GM21367 (cell line): ENCODE measurements at regions not wholly inside any gene's neighbourhood (a gene's known extent, or its start where the extent isn't known, plus 50 kb on each side); places are given as distances from the start of the nearest gene placed in this dataset.
"Not testable (repeated sequence)": the region's sequence is repeated elsewhere in the genome, so short reads cannot be mapped to it uniquely, and the experiment has no call there.

Experiments
- ATAC-seq: cut with Tn5 transposase; IDR thresholded peaks from one replicate; pipeline ENCODE4 v1.9.1; 2021; ENCODE audit not compliant: unreplicated experiment

- ATAC-seq = not testable (repeated sequence)
These were observed 146.9 kb upstream of the APOOL start for GRCh38 chrX:84856791-84857190.

DNA sequence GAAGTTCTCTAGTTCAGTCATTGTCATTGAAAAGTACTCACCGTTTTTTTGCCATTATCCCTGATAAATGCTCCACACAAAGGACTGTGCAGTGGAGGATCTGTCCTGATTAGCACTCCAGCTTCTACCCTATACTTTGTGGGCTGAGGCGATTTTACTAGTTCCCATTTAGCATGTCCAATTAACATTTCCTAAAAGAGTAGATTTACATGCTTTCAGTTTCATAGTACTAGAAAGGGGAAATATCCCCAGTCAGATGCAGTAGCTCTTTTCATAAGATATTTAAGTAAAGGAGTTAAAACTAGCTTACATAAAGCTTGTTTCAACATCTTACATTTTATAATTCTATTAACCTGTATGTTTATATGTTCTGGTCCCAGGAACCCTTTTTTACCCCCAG is 144.9 kb upstream of the APOOL start:
- not testable (repeated sequence) for ATAC-seq

GRCh38 chrX:84865113-84865512 is 138.6 kb upstream of the APOOL start:
- no peak for ATAC-seq

GRCh38 chrX:84870281-84870680 is 133.4 kb upstream of the APOOL start:
- ATAC-seq = not testable (repeated sequence)

- not testable (repeated sequence) for ATAC-seq
These were observed 131.4 kb upstream of the APOOL start for GRCh38 chrX:84872160-84872771.

DNA sequence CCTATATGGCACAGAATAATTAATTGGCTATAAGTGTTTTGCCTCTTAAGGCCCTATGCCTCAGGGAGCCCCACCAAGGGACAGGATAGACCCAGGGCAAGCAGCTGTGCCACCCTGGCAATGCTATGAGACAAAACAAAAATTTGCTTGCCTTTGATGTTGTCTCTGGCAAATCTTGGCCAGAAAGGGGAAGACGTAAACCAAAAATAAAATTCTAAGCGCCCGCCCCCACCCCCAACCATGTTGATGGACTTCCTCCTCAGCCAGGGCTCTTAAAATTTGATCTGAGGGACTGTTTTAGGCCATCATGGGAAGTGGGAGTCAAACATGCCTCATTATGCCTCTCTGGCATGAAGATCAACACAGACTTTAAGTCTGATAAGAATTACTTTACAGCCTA is 130.5 kb upstream of the APOOL start:
- ATAC-seq = no peak

DNA sequence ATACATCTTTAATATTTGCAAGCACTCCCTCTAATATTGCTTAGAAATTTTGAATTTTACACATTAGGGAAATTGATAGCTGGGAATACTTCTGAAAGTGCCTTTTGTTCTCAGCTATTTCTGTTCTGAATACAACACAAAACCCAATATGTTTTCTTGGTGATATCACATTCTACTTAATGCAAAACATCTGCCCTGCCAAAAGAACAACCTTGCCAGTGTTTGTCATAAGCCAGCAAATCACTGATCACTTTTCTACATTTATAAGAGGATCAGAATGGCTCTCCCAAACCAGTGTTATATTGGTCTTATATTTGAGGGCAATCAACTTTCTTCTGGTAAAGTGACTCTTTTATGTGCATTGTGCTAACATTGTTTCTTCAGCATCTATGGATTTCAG is 126.8 kb upstream of the APOOL start:
- ATAC-seq = no peak

DNA sequence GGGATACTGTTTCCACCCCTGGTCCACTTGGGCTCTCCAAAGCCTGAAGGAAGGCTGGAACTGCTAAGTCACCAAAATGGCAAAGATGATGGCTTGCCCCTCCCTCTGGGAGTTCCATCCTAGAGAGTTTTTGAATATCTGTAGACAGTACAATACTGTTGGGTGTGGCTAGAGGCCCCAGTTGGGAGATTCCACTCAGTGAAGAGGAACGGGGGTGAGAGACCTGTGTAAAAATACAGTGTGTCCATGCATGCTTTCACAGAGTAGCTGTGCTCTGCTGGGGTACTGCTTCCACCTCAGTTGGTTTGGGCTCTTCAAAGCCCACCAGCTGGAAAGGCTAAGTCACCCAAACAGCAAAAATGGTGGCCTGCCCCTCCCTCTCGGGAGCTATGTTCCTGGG is 109.8 kb upstream of the APOOL start:
- no peak for ATAC-seq

DNA sequence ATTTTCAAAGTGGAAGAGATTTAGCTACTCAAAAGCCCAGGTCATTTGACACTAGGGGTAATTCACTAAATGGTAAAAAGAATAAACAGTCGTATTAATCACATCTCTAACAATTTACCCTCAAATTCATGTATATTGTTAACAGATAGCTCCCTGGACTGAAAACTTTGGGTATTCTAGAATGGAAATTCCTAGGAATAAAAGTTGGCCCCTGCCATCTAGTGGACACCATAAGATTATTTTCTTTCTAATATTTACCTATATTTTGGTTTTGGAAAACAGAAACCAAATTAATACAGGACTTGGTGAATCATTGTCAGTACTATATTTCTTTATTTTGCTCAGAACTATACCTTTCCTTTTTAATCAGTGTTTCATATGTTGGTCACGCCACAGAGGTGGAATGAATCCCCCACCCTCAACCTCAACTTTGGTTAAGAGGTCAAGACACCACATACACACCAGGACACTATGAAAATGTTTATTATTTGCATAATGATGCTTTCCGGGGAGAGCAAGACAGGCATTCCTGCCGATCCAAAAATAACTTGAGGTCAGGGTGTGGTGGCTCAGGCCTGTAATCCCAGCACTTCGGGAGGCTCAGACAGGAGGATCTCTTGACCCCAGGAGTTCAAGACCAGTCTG is 96.2 kb upstream of the APOOL start:
- ATAC-seq = no peak

GRCh38 chrX:84909151-84909550 is 94.5 kb upstream of the APOOL start:
- ATAC-seq = no peak

GRCh38 chrX:84924624-84925023 is 79.1 kb upstream of the APOOL start:
- ATAC-seq = no peak

DNA sequence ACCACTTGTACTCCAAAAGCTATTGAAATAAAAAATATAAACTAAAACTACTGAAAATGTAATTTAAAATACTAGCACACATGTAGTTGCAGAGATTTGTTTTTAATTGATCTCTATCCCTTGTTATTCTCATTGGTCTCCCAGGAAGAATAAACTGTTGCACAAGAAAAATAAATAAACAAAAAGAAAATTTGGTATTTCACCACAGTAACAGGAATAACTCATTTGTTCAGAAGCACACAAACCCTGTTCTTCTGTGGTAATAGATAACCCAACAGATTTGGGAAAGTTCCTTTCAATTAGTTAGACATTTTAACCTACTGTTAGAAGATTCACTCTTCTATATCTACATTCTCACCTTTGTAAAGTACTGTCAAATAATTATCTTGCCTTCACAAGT is 70.9 kb upstream of the APOOL start:
- no peak for ATAC-seq

DNA sequence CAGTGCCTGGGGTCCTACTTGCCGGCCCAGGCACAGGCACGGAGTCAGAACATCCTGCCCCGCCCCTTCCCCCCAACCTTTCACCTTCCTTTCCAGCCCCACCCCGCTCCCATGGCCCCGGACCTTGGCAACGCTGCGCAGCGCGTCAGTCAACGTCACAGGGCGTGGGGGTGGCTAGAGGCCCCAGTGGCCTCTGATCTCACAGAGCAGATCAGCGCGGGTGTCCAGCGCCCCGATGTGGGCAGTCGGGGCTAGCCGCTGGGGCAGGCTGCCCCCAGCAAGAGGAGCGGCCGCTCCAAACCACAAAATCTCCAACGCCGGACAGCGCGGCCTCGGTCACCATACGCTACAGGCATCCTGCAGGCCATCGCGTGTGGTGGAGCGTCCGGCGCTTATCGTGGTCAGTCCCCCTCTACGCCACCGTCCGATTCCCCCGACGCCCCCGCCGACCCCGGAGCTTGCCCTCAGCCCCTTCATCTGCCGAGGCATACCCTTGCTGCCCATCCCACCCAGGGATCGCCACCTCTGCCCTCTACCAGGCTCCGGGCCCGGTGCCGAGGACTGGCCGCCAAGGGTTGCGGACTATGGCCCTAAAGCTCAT is 69.6 kb upstream of the APOOL start:
- ATAC-seq = no peak
